IMR-90 (cell line): ENCODE measurements at regions not wholly inside any gene's neighbourhood (a gene's known extent, or its start where the extent isn't known, plus 50 kb on each side); places are given as distances from the start of the nearest gene placed in this dataset.

Experiments
- ATAC-seq: fragments of 200-7000 bp; cut with Tn5 transposase; 2 replicates; pipeline ENCODE4 v1.9.1; 2020; ENCODE audit warnings: low read depth, mild to moderate bottlenecking, moderate library complexity
- BruUV-seq: library from RNA; stranded (reverse); fragments of 400-500 nt; replicated peaks from 2 replicates; lab custom pipeline; 2021; lab: Mats Ljungman, UMichigan
- CTCF ChIA-PET: fragments of 300-600 bp; formaldehyde crosslinking; extraction: SDS; loops from one replicate; lab custom pipeline; 2021; ENCODE audit warnings: antibody characterized with exemption; lab: Yijun Ruan, JAX
- POLR2A ChIA-PET: fragments of 300-600 bp; sonication (Branson Sonifier 250); formaldehyde crosslinking; loops from one replicate; lab custom pipeline; 2022; ENCODE audit warnings: antibody characterized with exemption; ENCODE audit not compliant: unreplicated experiment; lab: Charles Lee
- DNase-seq: peaks from one replicate; pipeline ENCODE4 v3.0.0; 2013
- H2AFZ ChIP-seq: replicated peaks from 2 replicates; pipeline ENCODE3; 2013; ENCODE audit warnings: low read length, mild to moderate bottlenecking; ENCODE audit not compliant: poor library complexity
- H2AK5ac ChIP-seq: 2 replicates; pipeline ENCODE4 v1.6.1; 2013; ENCODE audit warnings: low read depth, low read length, inconsistent platforms
- H2AK9ac ChIP-seq: replicated peaks from 2 replicates; pipeline ENCODE3; 2013; ENCODE audit warnings: mild to moderate bottlenecking, low read depth, low read length, moderate library complexity; ENCODE audit not compliant: poor library complexity
- H2BK120ac ChIP-seq: 2 replicates; pipeline ENCODE4 v1.6.1; 2013; ENCODE audit warnings: low read depth, low read length, inconsistent platforms
- H2BK15ac ChIP-seq: 3 replicates; pipeline ENCODE4 v1.6.1; 2013; ENCODE audit warnings: low read depth, low read length, inconsistent platforms
- H2BK20ac ChIP-seq: 2 replicates; pipeline ENCODE4 v1.6.1; 2013; ENCODE audit warnings: low read depth, mild to moderate bottlenecking, inconsistent platforms, low read length, moderate library complexity
- H2BK5ac ChIP-seq: 2 replicates; pipeline ENCODE4 v1.6.1; 2013; ENCODE audit warnings: mild to moderate bottlenecking, low read depth, low read length, inconsistent platforms; ENCODE audit not compliant: poor library complexity, severe bottlenecking
- H3K14ac ChIP-seq: replicated peaks from 2 replicates; pipeline ENCODE4 v1.6.1; 2013; ENCODE audit warnings: low read depth, low read length, inconsistent platforms
- H3K18ac ChIP-seq: 2 replicates; pipeline ENCODE4 v1.6.1; 2013; ENCODE audit warnings: low read depth, low read length, control low read depth
- H3K23ac ChIP-seq: 2 replicates; pipeline ENCODE4 v1.6.1; 2013; ENCODE audit warnings: low read depth, low read length, inconsistent platforms
- H3K27ac ChIP-seq: 2 replicates; pipeline ENCODE4 v1.5.1; 2013; ENCODE audit warnings: mild to moderate bottlenecking, control low read depth, low read length; ENCODE audit not compliant: insufficient read depth
- H3K27me3 ChIP-seq: 2 replicates; pipeline ENCODE4 v1.6.1; 2013; ENCODE audit warnings: low read length; ENCODE audit not compliant: control insufficient read depth, insufficient read depth
- H3K36me3 ChIP-seq: 2 replicates; pipeline ENCODE4 v1.6.1; 2013; ENCODE audit warnings: low read length, mixed read lengths; ENCODE audit not compliant: control insufficient read depth, insufficient read depth
- H3K4ac ChIP-seq: 2 replicates; pipeline ENCODE4 v1.6.1; 2013; ENCODE audit warnings: low read depth, low read length, inconsistent platforms
- H3K4me1 ChIP-seq: 2 replicates; pipeline ENCODE4 v1.6.1; 2013; ENCODE audit warnings: low read length, mixed read lengths; ENCODE audit not compliant: control insufficient read depth, insufficient read depth
- H3K4me2 ChIP-seq: 2 replicates; pipeline ENCODE4 v1.6.1; 2013; ENCODE audit warnings: low read depth, mild to moderate bottlenecking, control low read depth, low read length, moderate library complexity
- H3K4me3 ChIP-seq: 2 replicates; pipeline ENCODE4 v1.5.1; 2013; ENCODE audit warnings: low read depth, mild to moderate bottlenecking, control low read depth, low read length, moderate library complexity; ENCODE audit not compliant: insufficient read depth
- H3K56ac ChIP-seq: 2 replicates; pipeline ENCODE4 v1.6.1; 2013; ENCODE audit warnings: low read length, inconsistent platforms; ENCODE audit not compliant: insufficient read depth; ENCODE audit errors: extremely low read depth
- H3K79me1 ChIP-seq, 2 experiments: 2 replicates each; pipeline ENCODE4 v1.6.1; 2013; ENCODE audit warnings: low read length in 2 of 2, inconsistent platforms in 1 of 2, low read depth in 1 of 2
- H3K9ac ChIP-seq: 2 replicates; pipeline ENCODE4 v1.6.1; 2013; ENCODE audit warnings: low read depth, low read length, control low read depth
- H3K9me1 ChIP-seq: 2 replicates; pipeline ENCODE4 v1.6.1; 2013; ENCODE audit warnings: low read length, inconsistent platforms; ENCODE audit not compliant: insufficient read depth
- H3K9me3 ChIP-seq: 2 replicates; pipeline ENCODE4 v1.6.1; 2013; ENCODE audit warnings: low read length; ENCODE audit not compliant: control insufficient read depth, insufficient read depth
- H4K20me1 ChIP-seq: 2 replicates; pipeline ENCODE4 v1.6.1; 2013; ENCODE audit warnings: low read length, inconsistent platforms; ENCODE audit not compliant: insufficient read depth
- H4K5ac ChIP-seq: 2 replicates; pipeline ENCODE4 v1.6.1; 2013; ENCODE audit warnings: mild to moderate bottlenecking, low read depth, low read length, control low read depth
- H4K8ac ChIP-seq, 2 experiments: 2 replicates each; pipeline ENCODE4 v1.6.1; 2013; ENCODE audit warnings: low read depth in 2 of 2, low read length in 2 of 2, control low read depth in 1 of 2, inconsistent platforms in 1 of 2
- H4K91ac ChIP-seq: 2 replicates; pipeline ENCODE4 v1.6.1; 2013; ENCODE audit warnings: low read depth, low read length, inconsistent platforms; ENCODE audit not compliant: insufficient read depth
- CHD1 ChIP-seq: IDR thresholded peaks from 2 replicates; pipeline ENCODE4 v1.6.1; 2012; ENCODE audit warnings: low read depth, low read length, improper control_type of control experiment
- CTCF ChIP-seq: conservative IDR thresholded peaks from 2 replicates; pipeline ENCODE4 v1.5.1; 2012; ENCODE audit warnings: mild to moderate bottlenecking, low read depth, low read length, improper control_type of control experiment
- NFE2L2 ChIP-seq: fragments of 150-350 bp; IDR thresholded peaks from 2 replicates; pipeline ENCODE4 v1.6.1; 2016; ENCODE audit warnings: low read depth, mild to moderate bottlenecking, low read length
- WGBS, 2 experiments: methylation state at CpG; one replicate each; pipeline versions ENCODE4 v1.1.5 to v1.1.7; 2013; ENCODE audit warnings: missing lambda C conversion rate in 2 of 2; ENCODE audit not compliant: insufficient read length in 1 of 2; ENCODE audit errors: extremely low coverage in 2 of 2; 5-methylcytosine and 5-hydroxymethylcytosine counted together
- dilution Hi-C: fragments of 300-500 bp; cut with HindIII; formaldehyde crosslinking; loops from one replicate; pipeline ENCODE4 v1.14.3; 2018; ENCODE audit warnings: low sequenced_read_pairs; ENCODE audit not compliant: unreplicated experiment
- in situ Hi-C: fragments of 300-500 bp; cut with MboI; formaldehyde crosslinking; loops from 3 replicates; pipeline ENCODE4 v1.14.3; 2019; ENCODE audit warnings: low sequenced_read_pairs, inconsistent platforms, mixed read lengths
- intact Hi-C: fragments of 100-400 bp; cut with micrococcal nuclease; formaldehyde crosslinking; loops from 2 replicates; pipeline ENCODE4 v1.10.0; 2022

GRCh38 chr5:45195026-45195425 is 386.3 kb downstream of the MRPS30 start:
- H4K91ac ChIP-seq = no peak overlapping the region
- H2BK15ac ChIP-seq = no peak overlapping the region
- no TSS peak for BruUV-seq
- no peaks in the 10 kb centered on the region for H4K20me1 ChIP-seq
- no peak overlapping the region for H3K14ac ChIP-seq
- no peaks in the 10 kb centered on the region; the same call in 1 of the 2 replicates for H3K9me3 ChIP-seq
- ATAC-seq (no peak), DNase-seq (no peak)
- no peaks in the 10 kb centered on the region for H3K79me1 ChIP-seq
- intact Hi-C loops (no loop called here), dilution Hi-C loops (no loop called here), in situ Hi-C loops (no loop called here)
- H3K36me3 ChIP-seq = no peaks in the 10 kb centered on the region
- H3K4me2 ChIP-seq = no peak overlapping the region
- no peak overlapping the region for H2BK120ac ChIP-seq
- H2AK9ac ChIP-seq = no peak overlapping the region
- TF ChIP-seq CHD1 (no peak), NFE2L2 (no peak), CTCF (no peak)
- H3K18ac ChIP-seq = no peak overlapping the region
- ChIA-PET CTCF (no interaction called here), POLR2A (no interaction called here)
- no peak overlapping the region for H3K23ac ChIP-seq
- WGBS, 2 experiments = no CpG with 5 or more reads among the region's 1 CpG
- no peak overlapping the region for H3K9ac ChIP-seq
- H3K4ac ChIP-seq = no peak overlapping the region
- H3K56ac ChIP-seq = no peak overlapping the region
- no peak overlapping the region for H3K27ac ChIP-seq
- H2BK20ac ChIP-seq = no peak overlapping the region
- no peak overlapping the region for H4K8ac ChIP-seq
- no peak overlapping the region for H2BK5ac ChIP-seq
- no peak overlapping the region for H3K4me3 ChIP-seq
- H3K4me1 ChIP-seq = no peaks in the 10 kb centered on the region
- H2AK5ac ChIP-seq = no peak overlapping the region
- no peaks in the 10 kb centered on the region for H3K9me1 ChIP-seq
- H3K27me3 ChIP-seq = no peaks in the 10 kb centered on the region
- no peak overlapping the region for H2AFZ ChIP-seq
- H4K5ac ChIP-seq = no peak overlapping the region
